ENCODE measurements at regions not wholly inside any gene's neighbourhood (a gene's known extent, or its start where the extent isn't known, plus 50 kb on each side); places are given as distances from the start of the nearest gene placed in this dataset.
"Not testable (repeated sequence)": the region's sequence is repeated elsewhere in the genome, so short reads cannot be mapped to it uniquely, and the experiment has no call there.

GRCh38 chr1:79895573-79895972 lies 889.0 kb upstream of the ADGRL4 start:
- H3K9me3 ChIP-seq (ENCODE audit: control insufficient read depth, insufficient read depth, low read length) = no peaks in the 10 kb centered on the region
- no peak overlapping the region for H3K9ac ChIP-seq (ENCODE audit: low read depth, low read length)
- no peaks in the 10 kb centered on the region for H3K27me3 ChIP-seq (ENCODE audit: control insufficient read depth, insufficient read depth, low read length)
- no peaks in the 10 kb centered on the region for H3K36me3 ChIP-seq (ENCODE audit: control insufficient read depth, insufficient read depth, low read length)
- no peak overlapping the region for H3K4me3 ChIP-seq (ENCODE audit: low read depth, low read length)
- H3K4me1 ChIP-seq (ENCODE audit: control insufficient read depth, insufficient read depth, low read length) = no peaks in the 10 kb centered on the region

- H3K4me1 ChIP-seq (ENCODE audit: control insufficient read depth, insufficient read depth, low read length); H3K9me3 ChIP-seq (ENCODE audit: control insufficient read depth, insufficient read depth, low read length); H3K27me3 ChIP-seq (ENCODE audit: control insufficient read depth, insufficient read depth, low read length); H3K36me3 ChIP-seq (ENCODE audit: control insufficient read depth, insufficient read depth, low read length); H3K4me3 ChIP-seq (ENCODE audit: low read depth, low read length); H3K9ac ChIP-seq (ENCODE audit: low read depth, low read length): not testable (repeated sequence)
These were observed 887.6 kb upstream of the ADGRL4 start for GRCh38 chr1:79894129-79894528.

GRCh38 chr1:79887059-79887458 lies 880.5 kb upstream of the ADGRL4 start:
- Histone ChIP-seq H3K9me3 (ENCODE audit: control insufficient read depth, insufficient read depth, low read length) (peaks cover 3% of the 10 kb centered on the region), H3K27me3 (ENCODE audit: control insufficient read depth, insufficient read depth, low read length) (no peaks in the 10 kb centered on the region), H3K9ac (ENCODE audit: low read depth, low read length) (no peak overlapping the region), H3K4me3 (ENCODE audit: low read depth, low read length) (no peak overlapping the region), H3K4me1 (ENCODE audit: control insufficient read depth, insufficient read depth, low read length) (no peaks in the 10 kb centered on the region), H3K36me3 (ENCODE audit: control insufficient read depth, insufficient read depth, low read length) (no peaks in the 10 kb centered on the region)

DNA sequence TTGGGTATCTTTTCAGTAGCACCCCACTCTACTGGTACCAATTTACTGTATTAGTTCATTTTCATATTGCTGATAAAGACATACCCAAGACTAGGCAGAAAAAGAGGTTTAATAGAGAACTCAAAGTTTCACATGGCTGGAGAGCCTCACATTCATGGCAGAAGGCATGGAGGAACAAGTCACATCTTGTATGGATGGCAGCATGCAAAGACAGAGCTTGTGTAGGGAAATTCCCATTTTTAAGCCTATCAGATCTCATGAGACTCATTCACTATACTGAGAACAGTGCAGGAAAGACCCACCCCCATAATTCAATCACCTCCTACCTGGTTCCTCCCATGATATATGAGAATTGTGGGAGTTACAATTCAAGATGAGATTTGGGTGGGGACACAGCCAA lies 878.6 kb upstream of the ADGRL4 start:
- peaks cover 3% of the 10 kb centered on the region for H3K9me3 ChIP-seq (ENCODE audit: control insufficient read depth, insufficient read depth, low read length)
- H3K27me3 ChIP-seq (ENCODE audit: control insufficient read depth, insufficient read depth, low read length) = no peaks in the 10 kb centered on the region
- no peaks in the 10 kb centered on the region for H3K36me3 ChIP-seq (ENCODE audit: control insufficient read depth, insufficient read depth, low read length)
- no peaks in the 10 kb centered on the region for H3K4me1 ChIP-seq (ENCODE audit: control insufficient read depth, insufficient read depth, low read length)
- H3K9ac ChIP-seq (ENCODE audit: low read depth, low read length) = no peak overlapping the region
- no peak overlapping the region for H3K4me3 ChIP-seq (ENCODE audit: low read depth, low read length)

GRCh38 chr1:79877086-79877485 lies 870.6 kb upstream of the ADGRL4 start:
- Histone ChIP-seq H3K36me3 (ENCODE audit: control insufficient read depth, insufficient read depth, low read length) (no peaks in the 10 kb centered on the region), H3K4me3 (ENCODE audit: low read depth, low read length) (no peak overlapping the region), H3K27me3 (ENCODE audit: control insufficient read depth, insufficient read depth, low read length) (no peaks in the 10 kb centered on the region), H3K9me3 (ENCODE audit: control insufficient read depth, insufficient read depth, low read length) (no peaks in the 10 kb centered on the region), H3K4me1 (ENCODE audit: control insufficient read depth, insufficient read depth, low read length) (no peaks in the 10 kb centered on the region), H3K9ac (ENCODE audit: low read depth, low read length) (no peak overlapping the region)

DNA sequence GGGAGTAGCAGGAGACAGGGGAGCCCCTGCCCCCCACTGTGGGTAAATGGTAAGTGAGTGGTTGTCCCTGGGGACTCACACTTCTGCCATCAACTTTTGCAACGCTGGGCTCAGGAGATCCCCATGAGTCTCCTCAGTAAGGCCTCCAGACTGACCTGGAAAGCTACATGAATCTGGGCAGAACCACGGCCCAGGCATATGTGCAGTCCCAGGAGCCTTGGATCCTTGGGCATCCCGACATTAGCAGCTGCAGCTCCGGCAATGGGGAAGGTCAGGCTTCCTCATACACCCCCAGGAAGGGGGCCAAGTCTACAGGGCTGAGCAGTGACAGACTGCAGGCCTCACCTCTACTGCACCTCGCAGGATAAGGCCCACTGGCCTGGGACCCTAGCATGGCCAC lies 868.7 kb upstream of the ADGRL4 start:
- Histone ChIP-seq H3K36me3 (ENCODE audit: control insufficient read depth, insufficient read depth, low read length) (no peaks in the 10 kb centered on the region), H3K9me3 (ENCODE audit: control insufficient read depth, insufficient read depth, low read length) (no peaks in the 10 kb centered on the region), H3K9ac (ENCODE audit: low read depth, low read length) (no peak overlapping the region), H3K27me3 (ENCODE audit: control insufficient read depth, insufficient read depth, low read length) (no peaks in the 10 kb centered on the region), H3K4me1 (ENCODE audit: control insufficient read depth, insufficient read depth, low read length) (no peaks in the 10 kb centered on the region), H3K4me3 (ENCODE audit: low read depth, low read length) (no peak overlapping the region)

- Histone ChIP-seq H3K9me3 (ENCODE audit: control insufficient read depth, insufficient read depth, low read length) (no peaks in the 10 kb centered on the region), H3K4me3 (ENCODE audit: low read depth, low read length) (no peak overlapping the region), H3K36me3 (ENCODE audit: control insufficient read depth, insufficient read depth, low read length) (no peaks in the 10 kb centered on the region), H3K27me3 (ENCODE audit: control insufficient read depth, insufficient read depth, low read length) (no peaks in the 10 kb centered on the region), H3K4me1 (ENCODE audit: control insufficient read depth, insufficient read depth, low read length) (no peaks in the 10 kb centered on the region), H3K9ac (ENCODE audit: low read depth, low read length) (no peak overlapping the region)
These were observed 867.8 kb upstream of the ADGRL4 start for GRCh38 chr1:79874289-79874688.

DNA sequence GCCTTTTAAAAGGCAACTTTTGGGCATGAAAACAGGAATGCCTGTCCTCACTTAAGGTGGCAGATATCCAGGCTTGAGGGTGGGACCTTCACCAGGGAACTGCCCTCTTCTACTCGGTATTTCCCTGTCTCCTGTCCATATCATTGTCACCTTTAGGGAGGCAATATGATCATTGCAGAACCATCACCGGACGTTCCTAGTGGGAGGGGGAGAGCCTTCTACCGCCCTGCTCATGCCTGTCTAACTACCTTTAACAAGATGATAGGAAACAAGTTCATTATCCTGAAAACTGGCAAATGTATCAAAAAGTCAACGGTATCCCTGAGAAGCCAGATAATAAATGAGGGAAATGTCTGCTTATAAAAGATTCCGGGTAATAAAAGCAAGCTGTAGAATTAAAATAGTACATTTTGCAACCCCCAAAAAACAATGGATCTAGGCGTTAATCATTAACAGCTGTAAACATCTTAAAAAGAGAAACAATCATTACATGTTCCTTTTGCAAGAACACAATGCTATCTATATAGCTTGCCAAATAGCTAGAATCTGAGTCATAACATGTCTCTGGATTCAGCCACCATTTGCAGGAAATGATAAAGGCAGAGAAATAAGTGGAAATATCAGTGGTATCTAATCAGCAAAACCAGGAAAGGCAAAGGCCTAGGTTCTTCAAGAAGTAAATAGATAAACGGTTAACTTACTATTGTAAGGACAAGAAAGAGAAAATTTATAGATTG lies 852.9 kb upstream of the ADGRL4 start:
- Histone ChIP-seq H3K4me1 (ENCODE audit: control insufficient read depth, insufficient read depth, low read length) (no peaks in the 10 kb centered on the region), H3K27me3 (ENCODE audit: control insufficient read depth, insufficient read depth, low read length) (no peaks in the 10 kb centered on the region), H3K36me3 (ENCODE audit: control insufficient read depth, insufficient read depth, low read length) (no peaks in the 10 kb centered on the region), H3K9ac (ENCODE audit: low read depth, low read length) (no peak overlapping the region), H3K9me3 (ENCODE audit: control insufficient read depth, insufficient read depth, low read length) (no peaks in the 10 kb centered on the region), H3K4me3 (ENCODE audit: low read depth, low read length) (no peak overlapping the region)

DNA sequence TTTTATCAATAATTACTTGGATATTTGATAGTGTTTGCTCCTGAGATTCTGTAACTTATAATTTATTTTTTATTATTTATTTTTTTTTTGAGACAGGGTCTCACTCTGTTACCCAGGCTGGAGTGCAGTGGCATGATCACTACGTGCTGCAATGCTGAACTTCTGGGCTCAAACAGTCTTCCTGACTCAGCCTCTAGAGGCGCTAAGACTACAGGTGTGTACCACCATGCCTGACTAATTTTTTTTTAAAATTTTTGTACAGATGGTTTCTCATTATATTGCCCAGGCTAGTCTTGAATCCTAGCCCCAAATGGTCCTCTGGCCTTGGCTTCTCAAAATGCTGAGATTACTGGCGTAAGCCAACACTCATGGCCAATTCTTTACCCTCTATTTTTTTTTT lies 845.5 kb upstream of the ADGRL4 start:
- H3K9me3 ChIP-seq (ENCODE audit: control insufficient read depth, insufficient read depth, low read length) = no peaks in the 10 kb centered on the region
- H3K27me3 ChIP-seq (ENCODE audit: control insufficient read depth, insufficient read depth, low read length) = no peaks in the 10 kb centered on the region
- H3K9ac ChIP-seq (ENCODE audit: low read depth, low read length) = no peak overlapping the region
- no peaks in the 10 kb centered on the region for H3K36me3 ChIP-seq (ENCODE audit: control insufficient read depth, insufficient read depth, low read length)
- no peak overlapping the region for H3K4me3 ChIP-seq (ENCODE audit: low read depth, low read length)
- no peaks in the 10 kb centered on the region for H3K4me1 ChIP-seq (ENCODE audit: control insufficient read depth, insufficient read depth, low read length)

DNA sequence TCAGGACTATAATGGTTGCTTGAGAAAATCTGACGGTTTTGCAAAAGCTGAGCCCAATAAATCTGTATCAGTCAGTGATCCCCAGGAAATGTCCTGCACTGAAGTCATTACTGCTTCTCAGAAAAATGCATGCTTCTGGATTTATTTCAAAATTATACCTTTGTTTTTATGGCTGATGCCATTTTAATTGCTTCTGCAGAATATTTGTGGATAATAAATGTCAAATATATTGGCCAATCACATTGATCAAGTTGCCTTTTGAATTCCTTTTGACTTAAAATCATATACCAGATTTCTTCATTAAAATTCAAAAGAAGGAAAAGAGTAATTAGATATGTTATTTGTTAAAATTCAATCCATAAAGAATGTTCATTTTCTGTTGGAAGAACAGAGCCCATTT lies 842.9 kb upstream of the ADGRL4 start:
- no peaks in the 10 kb centered on the region for H3K9me3 ChIP-seq (ENCODE audit: control insufficient read depth, insufficient read depth, low read length)
- no peaks in the 10 kb centered on the region for H3K27me3 ChIP-seq (ENCODE audit: control insufficient read depth, insufficient read depth, low read length)

GRCh38 chr1:79848316-79848715 lies 841.8 kb upstream of the ADGRL4 start:
- no peaks in the 10 kb centered on the region for H3K36me3 ChIP-seq (ENCODE audit: control insufficient read depth, insufficient read depth, low read length)
- H3K9me3 ChIP-seq (ENCODE audit: control insufficient read depth, insufficient read depth, low read length) = no peaks in the 10 kb centered on the region
- H3K9ac ChIP-seq (ENCODE audit: low read depth, low read length) = no peak overlapping the region
- H3K27me3 ChIP-seq (ENCODE audit: control insufficient read depth, insufficient read depth, low read length) = no peaks in the 10 kb centered on the region
- H3K4me3 ChIP-seq (ENCODE audit: low read depth, low read length) = no peak overlapping the region
- H3K4me1 ChIP-seq (ENCODE audit: control insufficient read depth, insufficient read depth, low read length) = no peaks in the 10 kb centered on the region

More for the DNA sequence above, 842.9 kb upstream of the ADGRL4 start:
- Histone ChIP-seq H3K36me3 (ENCODE audit: control insufficient read depth, insufficient read depth, low read length) (no peaks in the 10 kb centered on the region), H3K9ac (ENCODE audit: low read depth, low read length) (no peak overlapping the region), H3K4me3 (ENCODE audit: low read depth, low read length) (no peak overlapping the region), H3K4me1 (ENCODE audit: control insufficient read depth, insufficient read depth, low read length) (no peaks in the 10 kb centered on the region)

- no peak overlapping the region for H3K4me3 ChIP-seq (ENCODE audit: low read depth, low read length)
- no peak overlapping the region for H3K9ac ChIP-seq (ENCODE audit: low read depth, low read length)
- H3K4me1 ChIP-seq (ENCODE audit: control insufficient read depth, insufficient read depth, low read length) = no peaks in the 10 kb centered on the region
- no peaks in the 10 kb centered on the region for H3K27me3 ChIP-seq (ENCODE audit: control insufficient read depth, insufficient read depth, low read length)
- H3K36me3 ChIP-seq (ENCODE audit: control insufficient read depth, insufficient read depth, low read length) = no peaks in the 10 kb centered on the region
- no peaks in the 10 kb centered on the region for H3K9me3 ChIP-seq (ENCODE audit: control insufficient read depth, insufficient read depth, low read length)
These were observed 841.2 kb upstream of the ADGRL4 start for GRCh38 chr1:79847700-79848099.

Data from iPS-15b (cell line).